ENCODE measurements at regions not wholly inside any gene's neighbourhood (a gene's known extent, or its start where the extent isn't known, plus 50 kb on each side); places are given as distances from the start of the nearest gene placed in this dataset.
"Not testable (repeated sequence)": the region's sequence is repeated elsewhere in the genome, so short reads cannot be mapped to it uniquely, and the experiment has no call there.

DNA sequence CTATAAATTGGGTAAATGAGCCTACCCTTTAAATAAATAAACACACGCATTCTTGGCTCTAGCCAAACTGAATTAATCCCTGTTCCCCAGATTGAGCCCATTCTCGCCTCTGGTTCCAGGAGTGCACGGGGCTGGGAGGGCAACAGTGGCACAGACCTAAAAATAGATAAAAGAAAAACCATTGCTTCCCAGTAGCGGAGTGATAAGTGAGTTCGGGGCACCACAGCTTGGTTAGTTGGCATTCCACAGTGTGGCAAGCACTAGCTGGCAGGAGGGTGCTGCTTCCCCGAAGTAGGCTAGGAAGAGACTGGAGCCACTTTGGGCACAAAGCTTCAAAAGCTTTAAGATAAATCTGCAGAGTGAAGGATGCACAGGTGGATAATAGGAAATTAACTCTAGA is 322.2 kb upstream of the SGCD start:
- DNase-seq: no peak

GRCh38 chr5:156006026-156006647 is 320.8 kb upstream of the SGCD start:
- no peak for DNase-seq

- no peak for DNase-seq
Measured at GRCh38 chr5:156008844-156009243, 318.1 kb upstream of the SGCD start.

DNA sequence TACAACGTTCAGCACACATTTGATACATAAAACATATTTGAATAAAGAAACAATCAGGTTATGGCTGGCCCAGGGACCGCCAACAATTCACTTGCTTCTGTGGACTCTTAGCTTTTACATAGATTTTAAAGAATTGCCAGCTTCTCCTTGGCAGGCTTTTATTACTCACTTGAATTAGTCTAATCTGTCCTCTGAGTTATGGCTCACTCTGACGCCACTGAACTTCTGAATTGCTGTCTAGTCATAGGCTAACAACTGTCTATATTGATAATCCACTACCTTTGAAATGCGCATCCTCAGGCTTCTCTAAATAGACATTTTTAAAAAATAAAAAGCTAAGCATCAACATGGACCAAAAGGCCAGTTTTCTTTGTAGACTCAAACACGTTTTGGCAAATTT is 317.4 kb upstream of the SGCD start:
- DNase-seq: no peak

- no peak for DNase-seq
Measured at GRCh38 chr5:156015137-156015536, 311.8 kb upstream of the SGCD start.

GRCh38 chr5:156019130-156019529 is 307.8 kb upstream of the SGCD start:
- DNase-seq: no peak

- no peak for DNase-seq
Measured at GRCh38 chr5:156019571-156020180, 307.3 kb upstream of the SGCD start.

GRCh38 chr5:156020647-156021046 is 306.3 kb upstream of the SGCD start:
- no peak for DNase-seq

- no peak for DNase-seq
Measured at GRCh38 chr5:156021866-156022265, 305.1 kb upstream of the SGCD start.

DNA sequence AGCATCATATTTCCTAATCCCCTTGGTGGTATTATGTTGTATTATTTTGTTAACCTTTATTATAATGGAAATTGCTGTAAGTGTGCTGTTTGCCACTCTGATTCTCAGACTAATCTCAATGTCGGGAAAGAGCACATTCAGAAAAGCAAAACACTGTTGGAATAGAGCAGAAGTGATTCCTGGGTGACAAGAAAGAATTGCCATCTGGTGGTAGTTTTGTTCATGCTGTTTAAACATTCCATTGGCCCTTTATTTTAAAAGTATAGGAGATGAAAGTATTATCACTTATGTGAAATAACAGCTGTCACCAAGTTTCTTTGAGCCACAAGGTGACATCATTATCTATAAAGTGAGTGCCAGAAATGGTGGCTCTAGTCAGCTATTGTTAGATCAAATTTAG is 301.3 kb upstream of the SGCD start:
- no peak for DNase-seq

DNA sequence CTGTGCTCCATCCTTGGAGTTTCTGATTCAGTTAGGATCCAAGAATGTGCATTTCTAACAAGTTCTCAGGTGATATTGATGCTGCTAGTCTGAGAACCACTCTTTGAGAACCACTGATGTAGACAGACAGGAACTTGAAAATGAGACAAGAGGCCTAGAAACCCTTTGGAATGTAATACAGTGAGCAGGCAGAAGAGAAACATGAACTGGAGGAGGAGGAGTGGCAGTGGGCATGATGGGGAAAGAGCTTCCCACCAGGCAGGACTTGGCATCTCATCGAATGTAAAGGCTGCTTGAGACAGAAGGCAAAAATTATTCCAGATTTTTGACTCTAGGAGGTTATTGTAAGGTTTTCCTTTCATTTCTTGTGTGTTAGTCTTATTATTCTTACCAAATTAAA is 295.8 kb upstream of the SGCD start:
- DNase-seq: no peak

- no peak for DNase-seq
Measured at GRCh38 chr5:156036640-156037039, 290.3 kb upstream of the SGCD start.

DNA sequence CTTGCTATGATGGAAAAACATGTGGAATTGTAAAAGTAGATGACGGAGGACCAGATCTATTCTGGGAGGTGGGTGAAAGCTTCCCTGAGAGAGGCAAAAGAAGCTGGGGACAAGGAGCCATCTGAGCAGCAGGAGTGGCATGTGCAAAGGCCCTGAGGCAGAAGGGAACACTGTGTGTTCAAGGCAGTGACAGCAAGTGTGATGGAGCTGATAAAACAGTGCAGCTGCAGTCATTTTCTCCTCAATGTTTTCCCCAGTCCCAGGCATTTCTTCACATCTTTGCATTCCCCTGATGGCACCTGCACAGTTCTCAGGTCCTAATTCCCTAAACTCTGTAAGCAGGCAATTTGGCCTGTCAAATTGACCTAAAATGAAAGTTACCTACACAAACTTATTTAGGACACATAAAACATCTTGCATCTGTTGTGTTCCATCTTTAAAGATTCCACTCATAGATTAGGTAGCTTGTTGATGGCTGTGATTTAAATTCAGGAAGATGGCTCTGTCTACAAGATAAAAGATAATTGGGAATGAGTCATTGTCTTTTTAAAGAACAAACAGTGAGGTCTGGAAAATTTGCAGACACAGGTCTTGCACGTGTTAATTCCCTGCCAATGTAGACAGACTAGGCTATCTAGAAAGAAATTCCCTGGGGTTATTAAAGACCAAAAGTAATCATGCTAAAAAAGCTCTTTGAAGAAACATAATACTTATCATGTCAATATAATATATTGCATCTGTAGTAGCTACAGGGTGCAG is 289.6 kb upstream of the SGCD start:
- DNase-seq: no peak

DNA sequence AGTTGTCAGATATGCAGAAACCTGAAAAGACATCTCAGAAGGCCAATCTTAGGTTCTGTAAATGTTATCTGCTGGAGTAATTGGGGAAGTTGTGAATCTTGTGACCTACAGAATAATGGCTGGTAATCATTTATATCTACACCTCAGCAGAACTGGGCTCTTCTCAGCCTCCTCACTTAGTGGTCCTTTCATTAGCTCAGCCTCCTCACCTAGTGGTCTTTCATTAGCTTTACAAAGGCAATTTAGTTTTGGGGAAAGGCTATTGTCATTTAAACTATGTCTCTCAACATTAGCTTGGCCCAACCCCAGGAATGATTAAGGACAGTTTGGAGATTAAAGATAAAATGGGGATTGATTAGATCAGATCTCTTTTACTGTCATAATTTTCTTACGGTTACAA is 284.2 kb upstream of the SGCD start:
- no peak for DNase-seq

DNA sequence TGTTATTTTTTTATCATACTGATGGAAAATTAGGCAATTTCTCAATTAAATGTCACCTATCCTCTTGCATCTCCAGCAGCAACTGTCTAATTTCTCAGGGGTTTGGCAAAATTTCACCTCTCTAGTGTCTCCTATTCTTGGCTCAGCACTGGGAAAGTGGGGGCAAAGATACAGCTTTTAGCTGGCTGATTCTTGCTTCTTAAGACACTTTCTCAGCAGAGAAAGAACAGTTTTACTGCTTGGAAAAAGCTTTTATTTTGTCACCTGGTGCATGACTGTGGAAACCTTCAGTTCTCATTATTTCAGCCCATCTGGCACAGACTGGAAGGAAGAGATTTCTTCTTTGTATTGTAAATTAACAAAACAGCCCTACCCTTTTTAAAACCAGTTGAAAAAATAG is 283.6 kb upstream of the SGCD start:
- DNase-seq: no peak

- no peak for DNase-seq
Measured at GRCh38 chr5:156051972-156052371, 275.0 kb upstream of the SGCD start.

GRCh38 chr5:156052656-156053055 is 274.3 kb upstream of the SGCD start:
- no peak for DNase-seq

DNA sequence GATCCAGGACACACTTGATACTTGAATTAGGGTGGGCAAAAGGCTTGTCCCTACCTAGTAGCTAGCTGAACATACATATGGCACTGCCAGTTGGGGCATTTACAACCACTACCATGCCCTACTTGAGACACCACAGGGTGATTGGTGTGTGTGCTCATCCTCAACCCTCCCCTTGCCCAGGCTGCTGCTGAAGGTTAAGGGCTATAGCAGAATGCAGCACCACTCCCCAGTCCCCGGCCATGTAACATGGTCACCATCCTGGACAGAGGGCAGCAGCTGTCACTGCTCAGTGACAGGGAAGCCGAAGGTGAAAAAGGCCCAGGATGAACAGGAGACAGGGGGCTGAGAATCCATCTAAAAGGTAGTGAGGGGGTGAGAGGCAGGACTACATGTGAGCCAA is 273.9 kb upstream of the SGCD start:
- DNase-seq: no peak

GRCh38 chr5:156076912-156077311 is 250.1 kb upstream of the SGCD start:
- no peak for DNase-seq

DNA sequence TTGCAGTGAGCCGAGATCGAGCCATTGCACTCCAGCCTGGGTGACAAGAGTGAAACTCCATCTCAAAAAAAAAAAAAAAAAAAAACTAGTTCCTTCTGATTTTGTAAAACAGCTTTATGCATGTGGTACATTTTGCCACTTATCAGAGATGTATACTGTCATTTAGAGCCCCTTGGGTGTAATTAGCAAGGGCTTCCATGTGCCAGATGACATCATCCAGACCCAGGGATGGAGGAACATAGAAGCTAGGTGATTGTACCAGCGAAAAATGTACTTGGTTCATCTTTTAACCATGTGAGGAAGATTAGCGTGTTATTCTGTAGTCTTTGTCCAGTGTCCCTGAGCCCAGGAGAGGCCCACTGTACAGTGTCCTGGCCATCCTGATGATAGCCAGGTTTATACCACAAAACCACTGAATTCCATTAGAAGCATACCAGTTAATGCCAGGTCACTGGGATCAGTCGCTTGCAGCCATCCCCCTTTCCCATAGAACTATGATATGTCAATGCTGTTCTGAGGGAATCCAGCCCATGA is 239.3 kb upstream of the SGCD start:
- DNase-seq: no peak

DNA sequence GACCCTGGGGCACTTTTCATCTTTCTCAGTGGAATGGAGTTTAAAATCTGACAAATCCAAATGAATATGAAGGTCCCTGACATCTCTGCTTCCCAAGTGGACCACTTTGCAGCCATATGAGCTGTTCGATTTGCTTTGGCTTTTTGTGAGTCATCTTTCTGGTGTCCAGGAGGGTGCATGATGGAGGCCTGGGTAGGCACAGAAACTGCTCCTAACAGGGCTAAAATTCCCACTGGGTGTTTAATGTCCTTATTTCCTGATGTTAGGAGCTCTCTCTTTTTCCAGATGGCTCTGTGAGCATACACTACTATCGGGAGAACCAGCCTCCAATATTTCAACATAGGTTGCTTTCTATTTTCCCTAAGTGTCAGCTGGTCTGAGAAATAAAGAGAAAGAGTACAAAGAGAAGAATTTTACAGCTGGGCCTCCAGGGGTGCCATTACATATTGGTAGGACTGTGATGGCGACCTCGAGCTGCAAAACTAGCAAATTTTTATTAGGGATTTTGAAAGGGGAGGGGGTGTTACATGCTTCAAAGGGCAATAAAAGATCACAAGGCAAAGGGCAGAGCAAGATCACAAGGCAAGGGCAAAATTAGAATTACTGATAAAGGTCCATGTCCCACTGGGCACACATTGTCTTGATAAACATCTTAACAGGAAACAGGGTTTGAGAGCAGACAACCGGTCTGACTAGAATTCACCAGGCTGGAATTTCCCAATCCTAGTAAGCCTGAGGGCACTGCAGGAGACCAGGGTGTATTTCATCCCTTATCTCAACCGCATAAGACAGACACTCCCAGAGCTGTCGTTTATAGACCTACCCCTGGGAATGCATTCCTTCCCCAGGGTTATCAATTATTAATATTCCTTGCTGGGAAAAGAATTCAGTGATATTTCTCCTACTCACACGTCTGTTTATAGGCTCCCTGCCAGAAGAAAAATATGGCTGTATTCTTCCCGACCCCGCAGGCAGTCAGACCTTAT is 236.7 kb upstream of the SGCD start:
- not testable (repeated sequence) for DNase-seq

GRCh38 chr5:156093024-156093423 is 233.9 kb upstream of the SGCD start:
- no peak for DNase-seq

DNA sequence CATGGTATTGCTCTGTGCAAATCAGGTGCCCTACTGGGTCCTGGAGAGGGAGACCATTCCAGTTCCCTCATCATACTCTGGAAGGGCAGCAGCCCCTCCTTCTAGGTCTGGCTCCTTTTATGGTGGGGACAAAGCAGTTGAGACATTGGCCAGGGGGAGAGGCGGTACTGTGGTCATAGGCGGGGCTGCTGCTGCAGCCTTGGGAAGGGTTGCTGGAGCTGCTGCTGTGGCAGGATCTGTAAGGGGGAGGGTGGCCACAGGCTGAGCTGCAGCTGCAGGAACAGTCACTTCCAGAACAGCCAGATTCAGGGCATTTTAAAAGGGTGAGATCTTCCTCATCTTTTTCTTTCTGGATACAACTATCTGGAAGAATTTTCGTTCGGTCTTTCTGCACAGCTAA is 233.0 kb upstream of the SGCD start:
- DNase-seq: no peak

Measured in NCI-H774 (cell line).